HepG2 (cell line): ENCODE measurements at regions not wholly inside any gene's neighbourhood (a gene's known extent, or its start where the extent isn't known, plus 50 kb on each side); places are given as distances from the start of the nearest gene placed in this dataset.

Experiments used
- CHCHD3 ChIP-seq: sonication (generic); formaldehyde crosslinking; IDR thresholded peaks from 2 replicates; pipeline ENCODE4 v1.8.0; 2022; ENCODE audit warnings: mild to moderate bottlenecking, missing genetic modification reagents, moderate library complexity
- DPF2 ChIP-seq: sonication (generic); formaldehyde crosslinking; IDR thresholded peaks from 2 replicates; pipeline ENCODE4 v1.4.0; 2020; ENCODE audit warnings: mild to moderate bottlenecking, low read depth, missing genetic modification reagents, borderline replicate concordance
- MIER3 ChIP-seq: IDR thresholded peaks from 2 replicates; pipeline ENCODE4 v1.6.1; 2016; ENCODE audit warnings: missing compliant biosample characterization, borderline replicate concordance
- SCMH1 ChIP-seq: sonication (generic); formaldehyde crosslinking; IDR thresholded peaks from 2 replicates; pipeline ENCODE4 v1.9.0; 2021; ENCODE audit warnings: missing genetic modification reagents, mild to moderate bottlenecking, borderline replicate concordance
- TAF15 ChIP-seq: fragments of 200-400 bp; formaldehyde crosslinking; IDR thresholded peaks from one replicate; pipeline ENCODE4 v1.6.1; 2018; ENCODE audit warnings: mild to moderate bottlenecking, low read depth, low read length; ENCODE audit not compliant: poor library complexity, severe bottlenecking
- ZBTB44 ChIP-seq: sonication (generic); formaldehyde crosslinking; IDR thresholded peaks from 2 replicates; pipeline ENCODE4 v1.4.0; 2020; ENCODE audit warnings: missing genetic modification reagents
- ZFP91 ChIP-seq: sonication (generic); formaldehyde crosslinking; IDR thresholded peaks from 2 replicates; pipeline ENCODE4 v1.9.0; 2022; ENCODE audit warnings: missing genetic modification reagents, mild to moderate bottlenecking, borderline replicate concordance
- ZHX2 ChIP-seq, 2 experiments: sonication (generic) in 1 of 2; formaldehyde crosslinking in 1 of 2; IDR thresholded peaks; 2 replicates each; pipeline versions ENCODE4 v1.6.1 to v1.9.0; 2014 to 2022; ENCODE audit warnings: antibody characterized with exemption in 1 of 2, borderline replicate concordance in 1 of 2, inconsistent platforms in 1 of 2, low read depth in 1 of 2, missing genetic modification reagents in 1 of 2
- ZNF337 ChIP-seq: sonication (generic); formaldehyde crosslinking; IDR thresholded peaks from 2 replicates; pipeline ENCODE4 v1.5.1; 2020; ENCODE audit warnings: missing genetic modification reagents, low read depth, mild to moderate bottlenecking, borderline replicate concordance
- ZNF431 ChIP-seq: sonication (generic); formaldehyde crosslinking; IDR thresholded peaks from 2 replicates; pipeline ENCODE4 v1.9.0; 2022; ENCODE audit warnings: missing genetic modification reagents, low read depth, mild to moderate bottlenecking, borderline replicate concordance
- ZNF607 ChIP-seq: sonication (generic); formaldehyde crosslinking; IDR thresholded peaks from 2 replicates; pipeline ENCODE4 v1.5.1; 2020; ENCODE audit warnings: missing genetic modification reagents, mild to moderate bottlenecking, borderline replicate concordance
- ZSCAN21 ChIP-seq: sonication (generic); formaldehyde crosslinking; IDR thresholded peaks from 2 replicates; pipeline ENCODE4 v1.8.0; 2022; ENCODE audit warnings: mild to moderate bottlenecking, missing genetic modification reagents, moderate library complexity, borderline replicate concordance

GRCh38 chr2:16196687-16197503 is 256.5 kb downstream of the MYCN start (continued):
- TF ChIP-seq ZFP91 (CRISPR knock-in tag) (peak; percentile 62), ZSCAN21 (CRISPR knock-in tag) (peak; percentile 43; the same call in 1 of the 2 replicates), CHCHD3 (CRISPR knock-in tag) (0 out of 2 replicates have a peak, but pooled peaks have one; percentile 24), DPF2 (CRISPR knock-in tag) (peak; percentile 92), ZNF337 (CRISPR knock-in tag) (peak; percentile 90; the same call in 1 of the 2 replicates), ZBTB44 (no peak), ZNF431 (CRISPR knock-in tag) (no peak; the same call in 1 of the 2 replicates), ZHX2 (IDR thresholded peaks at IDR 0.05; ENCODE audit: low read depth) (0 out of 2 replicates have a peak, but pooled peaks have one; percentile 18), ZHX2 (CRISPR knock-in tag; IDR thresholded peaks at IDR 0.05; ENCODE audit: borderline replicate concordance) (no peak), MIER3 (CRISPR knock-in tag) (peak; percentile 91; the same call in 1 of the 2 replicates), SCMH1 (no peak), TAF15 (no peak), ZNF607 (no peak; the same call in 1 of the 2 replicates)
